ENCODE measurements at regions not wholly inside any gene's neighbourhood (a gene's known extent, or its start where the extent isn't known, plus 50 kb on each side); places are given as distances from the start of the nearest gene placed in this dataset.

GRCh38 chr14:95603415-95603814 is 68.6 kb downstream of the GLRX5 start:
- no TSS peak for BruUV-seq (replicated peaks)
- Histone ChIP-seq H3K4me1 (ENCODE audit: control insufficient read depth, insufficient read depth, low read length) (no peaks in the 10 kb centered on the region; the same call in 1 of the 2 replicates), H3K27me3 (replicated peaks in 1 of 2; ENCODE audit: control insufficient read depth in 2 of 2, insufficient read depth in 2 of 2, low read length in 1 of 2) (peaks cover 0 to 9% of the 10 kb centered on the region in 2 experiments; a peak in 3 of 4 replicates), H3K4me3 (no peak overlapping the region), H2AFZ (ENCODE audit: control insufficient read depth, low read depth, low read length) (no peak overlapping the region), H3K9me3 (replicated peaks; ENCODE audit: control insufficient read depth, insufficient read depth, low read length) (peaks cover 4% of the 10 kb centered on the region; the same call in 1 of the 3 replicates), H3K79me2 (ENCODE audit: control insufficient read depth, insufficient read depth, low read length) (no peaks in the 10 kb centered on the region), H3K9ac (ENCODE audit: control insufficient read depth, insufficient read depth, low read length) (no peak overlapping the region), H3K36me3 (ENCODE audit: control insufficient read depth in 2 of 2, insufficient read depth in 2 of 2, low read length in 1 of 2) (no peaks in the 10 kb centered on the region), H4K20me1 (ENCODE audit: control insufficient read depth, insufficient read depth) (no peaks in the 10 kb centered on the region), H3K27ac (ENCODE audit: control insufficient read depth, insufficient read depth) (no peak overlapping the region), H3K4me2 (ENCODE audit: control insufficient read depth, insufficient read depth) (no peak overlapping the region)
- intact Hi-C loops (cut with micrococcal nuclease; ENCODE audit: unreplicated experiment) (no loop called here), in situ Hi-C loops (cut with MboI) (no loop called here)
- POLR2A ChIA-PET: no interaction called here
- no peak for DNase-seq (ENCODE audit: low read depth, low spot score)
- SMC1A ChIA-PET (ENCODE audit: uncharacterized antibody, unreplicated experiment): no interaction called here
- RAD21 ChIA-PET (ENCODE audit: unreplicated experiment): no interaction called here
- CTCF ChIA-PET: no interaction called here
- WGBS (ENCODE audit: insufficient coverage, insufficient replicate concordance, low lambda C conversion rate, missing lambda C conversion rate): 66% methylated on average over 2 of the region's 2 CpGs
- no peak for ATAC-seq
- FAIRE-seq: no peak
- TF ChIP-seq PRDM15 (CRISPR knock-in tag; IDR thresholded peaks at IDR 0.05): no peak
- no peak for TF ChIP-seq SKIL (IDR thresholded peaks at IDR 0.05; ENCODE audit: low read depth, poor library complexity, severe bottlenecking)
- no peak for TF ChIP-seq CHD1 (IDR thresholded peaks at IDR 0.05; ENCODE audit: low read depth, low read length)
- TF ChIP-seq SMC3 (IDR thresholded peaks at IDR 0.05; ENCODE audit: borderline replicate concordance, low read length): no peak
- no peak for TF ChIP-seq CUX1 (IDR thresholded peaks at IDR 0.05; ENCODE audit: insufficient replicate concordance, low read depth, low read length)
- no peak for TF ChIP-seq PKNOX1 (IDR thresholded peaks at IDR 0.05)
- TF ChIP-seq DPF2 (IDR thresholded peaks at IDR 0.05): no peak
- no peak for TF ChIP-seq MAX (IDR thresholded peaks at IDR 0.05; ENCODE audit: low read depth, low read length)
- TF ChIP-seq MYC (IDR thresholded peaks at IDR 0.05; ENCODE audit: insufficient read depth, insufficient read length, insufficient replicate concordance, low read length, severe bottlenecking): no peak
- no peak for TF ChIP-seq RCOR1 (conservative IDR thresholded peaks at IDR 0.05; ENCODE audit: low read depth, low read length)
- TF ChIP-seq CBX5 (IDR thresholded peaks at IDR 0.05; ENCODE audit: low read depth): no peak

All from GM12878 (cell line).